DND-41 (cell line): ENCODE measurements at regions not wholly inside any gene's neighbourhood (a gene's known extent, or its start where the extent isn't known, plus 50 kb on each side); places are given as distances from the start of the nearest gene placed in this dataset.

Experiments used
- ATAC-seq: fragments of 200-7000 bp; cut with Tn5 transposase; 3 replicates; pipeline ENCODE4 v1.9.1; 2021; ENCODE audit warnings: low read depth; ENCODE audit not compliant: insufficient read depth
- DNase-seq: peaks from one replicate; pipeline ENCODE4 v3.0.0-alpha.2; 2020
- H2AFZ ChIP-seq: 2 replicates; pipeline ENCODE4 v1.6.0; 2012; ENCODE audit warnings: low read depth, low read length
- H3K27ac ChIP-seq: 2 replicates; pipeline ENCODE4 v1.5.1; 2012; ENCODE audit warnings: low read length, inconsistent platforms
- H3K27me3 ChIP-seq: fragments of 200-600 bp; sonication (generic); 2 replicates; pipeline ENCODE4 v1.6.0; 2012; ENCODE audit warnings: low read length, mild to moderate bottlenecking, inconsistent platforms; ENCODE audit not compliant: insufficient read depth, poor library complexity
- H3K36me3 ChIP-seq: 2 replicates; pipeline ENCODE4 v1.5.1; 2012; ENCODE audit warnings: low read length, inconsistent platforms; ENCODE audit not compliant: insufficient read depth
- H3K4me1 ChIP-seq: 2 replicates; pipeline ENCODE4 v1.5.1; 2012; ENCODE audit warnings: mild to moderate bottlenecking, low read length; ENCODE audit not compliant: insufficient read depth
- H3K4me2 ChIP-seq: 2 replicates; pipeline ENCODE4 v1.6.0; 2012; ENCODE audit warnings: mild to moderate bottlenecking, moderate library complexity, low read length, inconsistent platforms; ENCODE audit not compliant: insufficient read depth
- H3K4me3 ChIP-seq, 2 experiments: fragments of 200-600 bp in 1 of 2; shearing (Covaris generic) in 1 of 2; 2 replicates each; pipeline ENCODE4 v1.5.1; 2012 to 2016; ENCODE audit warnings: inconsistent platforms in 2 of 2, low read length in 2 of 2, mild to moderate bottlenecking in 2 of 2, low read depth in 1 of 2, moderate library complexity in 1 of 2
- H3K79me2 ChIP-seq: 2 replicates; pipeline ENCODE4 v1.6.0; 2012; ENCODE audit warnings: low read length, inconsistent platforms; ENCODE audit not compliant: insufficient read depth
- H3K9ac ChIP-seq: 2 replicates; pipeline ENCODE4 v1.6.0; 2012; ENCODE audit warnings: low read depth, mild to moderate bottlenecking, inconsistent platforms, low read length, moderate library complexity
- H3K9me3 ChIP-seq: 2 replicates; pipeline ENCODE4 v1.5.1; 2012; ENCODE audit warnings: low read length, moderate library complexity, mild to moderate bottlenecking, inconsistent platforms; ENCODE audit not compliant: insufficient read depth, severe bottlenecking
- H4K20me1 ChIP-seq: 2 replicates; pipeline ENCODE4 v1.6.0; 2012; ENCODE audit warnings: low read length; ENCODE audit not compliant: insufficient read depth
- CTCF ChIP-seq: IDR thresholded peaks from 2 replicates; pipeline ENCODE4 v1.5.1; 2012; ENCODE audit warnings: borderline replicate concordance, low read length, moderate library complexity, mild to moderate bottlenecking; ENCODE audit not compliant: poor library complexity, severe bottlenecking; ENCODE audit errors: extremely low read depth
- EZH2 ChIP-seq: IDR thresholded peaks from 3 replicates; pipeline ENCODE4 v1.6.1; 2012; ENCODE audit warnings: borderline replicate concordance, low read depth, mild to moderate bottlenecking, moderate library complexity, low read length, inconsistent platforms; ENCODE audit not compliant: severe bottlenecking

- peaks cover 5% of the 10 kb centered on the region for H3K9me3 ChIP-seq
- H3K27me3 ChIP-seq, result no peaks in the 10 kb centered on the region
- H3K27ac ChIP-seq, result no peak overlapping the region
- peaks cover 9% of the 10 kb centered on the region for H3K4me1 ChIP-seq
- no peaks in the 10 kb centered on the region for H3K36me3 ChIP-seq
- no peak overlapping the region for H3K4me2 ChIP-seq
- no peak for DNase-seq
- ATAC-seq, result no peak
- H3K79me2 ChIP-seq, result no peaks in the 10 kb centered on the region
- no peak overlapping the region for H3K9ac ChIP-seq
- no peak for TF ChIP-seq EZH2
- TF ChIP-seq CTCF, result no peak
- H4K20me1 ChIP-seq, result no peaks in the 10 kb centered on the region
- H3K4me3 ChIP-seq, result no peak overlapping the region
- no peak overlapping the region for H2AFZ ChIP-seq
Observed at GRCh38 chr3:18064586-18064985, 322.2 kb upstream of the TBC1D5 start.

DNA sequence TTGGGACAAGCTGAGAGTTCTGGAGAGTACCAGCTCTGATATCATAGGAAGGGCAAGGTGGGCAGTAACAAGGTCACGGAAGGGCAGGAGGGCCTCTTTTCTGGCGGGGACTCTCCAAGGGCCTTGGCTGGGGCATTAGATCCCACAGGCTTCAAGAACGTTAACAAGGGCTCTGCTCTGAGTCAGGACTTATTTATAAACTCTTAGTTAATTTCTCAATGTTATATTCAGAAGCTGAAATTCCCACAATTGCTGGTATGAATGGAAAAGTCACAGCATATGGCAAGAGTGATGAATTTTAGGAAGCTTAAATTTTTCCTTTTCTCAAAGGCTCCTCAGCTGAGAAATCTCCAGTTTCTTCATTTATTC, 320.2 kb upstream of the TBC1D5 start:
- Histone ChIP-seq H3K27me3 (no peaks in the 10 kb centered on the region), H3K79me2 (no peaks in the 10 kb centered on the region), H2AFZ (no peak overlapping the region), H3K4me3 (no peak overlapping the region), H3K36me3 (no peaks in the 10 kb centered on the region), H3K9me3 (peaks cover 5% of the 10 kb centered on the region), H3K27ac (peak overlapping the region; percentile 36), H3K9ac (no peak overlapping the region), H3K4me1 (peaks cover 9% of the 10 kb centered on the region), H3K4me2 (no peak overlapping the region), H4K20me1 (no peaks in the 10 kb centered on the region)
- ATAC-seq (no peak), DNase-seq (no peak)
- TF ChIP-seq EZH2, result no peak
- no peak for TF ChIP-seq CTCF

- Histone ChIP-seq H3K36me3 (no peaks in the 10 kb centered on the region), H3K4me2 (no peak overlapping the region), H3K27me3 (no peaks in the 10 kb centered on the region), H3K9ac (no peak overlapping the region), H3K9me3 (peaks cover 5% of the 10 kb centered on the region), H4K20me1 (no peaks in the 10 kb centered on the region), H3K27ac (peak overlapping the region; percentile 36), H2AFZ (peak overlapping the region; percentile 12; the same call in 1 of the 2 replicates), H3K4me3 (no peak overlapping the region), H3K79me2 (no peaks in the 10 kb centered on the region), H3K4me1 (peaks cover 9% of the 10 kb centered on the region)
- peak; percentile 35 for DNase-seq
- TF ChIP-seq CTCF, result no peak
- no peak for TF ChIP-seq EZH2
- ATAC-seq, result peak; percentile 79
Observed at GRCh38 chr3:18061737-18062656, 319.6 kb upstream of the TBC1D5 start.
